DND-41 (cell line): ENCODE measurements at regions not wholly inside any gene's neighbourhood (a gene's known extent, or its start where the extent isn't known, plus 50 kb on each side); places are given as distances from the start of the nearest gene placed in this dataset.

ENCODE experiments used
- ATAC-seq: fragments of 200-7000 bp; cut with Tn5 transposase; 3 replicates; pipeline ENCODE4 v1.9.1; 2021; ENCODE audit warnings: low read depth; ENCODE audit not compliant: insufficient read depth
- DNase-seq: peaks from one replicate; pipeline ENCODE4 v3.0.0-alpha.2; 2020
- H2AFZ ChIP-seq: 2 replicates; pipeline ENCODE4 v1.6.0; 2012; ENCODE audit warnings: low read depth, low read length
- H3K27ac ChIP-seq: 2 replicates; pipeline ENCODE4 v1.5.1; 2012; ENCODE audit warnings: low read length, inconsistent platforms
- H3K27me3 ChIP-seq: fragments of 200-600 bp; sonication (generic); 2 replicates; pipeline ENCODE4 v1.6.0; 2012; ENCODE audit warnings: low read length, mild to moderate bottlenecking, inconsistent platforms; ENCODE audit not compliant: insufficient read depth, poor library complexity
- H3K36me3 ChIP-seq: 2 replicates; pipeline ENCODE4 v1.5.1; 2012; ENCODE audit warnings: low read length, inconsistent platforms; ENCODE audit not compliant: insufficient read depth
- H3K4me1 ChIP-seq: 2 replicates; pipeline ENCODE4 v1.5.1; 2012; ENCODE audit warnings: mild to moderate bottlenecking, low read length; ENCODE audit not compliant: insufficient read depth
- H3K4me2 ChIP-seq: 2 replicates; pipeline ENCODE4 v1.6.0; 2012; ENCODE audit warnings: mild to moderate bottlenecking, moderate library complexity, low read length, inconsistent platforms; ENCODE audit not compliant: insufficient read depth
- H3K4me3 ChIP-seq, 2 experiments: fragments of 200-600 bp in 1 of 2; shearing (Covaris generic) in 1 of 2; 2 replicates each; pipeline ENCODE4 v1.5.1; 2012 to 2016; ENCODE audit warnings: inconsistent platforms in 2 of 2, low read length in 2 of 2, mild to moderate bottlenecking in 2 of 2, low read depth in 1 of 2, moderate library complexity in 1 of 2
- H3K79me2 ChIP-seq: 2 replicates; pipeline ENCODE4 v1.6.0; 2012; ENCODE audit warnings: low read length, inconsistent platforms; ENCODE audit not compliant: insufficient read depth
- H3K9ac ChIP-seq: 2 replicates; pipeline ENCODE4 v1.6.0; 2012; ENCODE audit warnings: low read depth, mild to moderate bottlenecking, inconsistent platforms, low read length, moderate library complexity
- H3K9me3 ChIP-seq: 2 replicates; pipeline ENCODE4 v1.5.1; 2012; ENCODE audit warnings: low read length, moderate library complexity, mild to moderate bottlenecking, inconsistent platforms; ENCODE audit not compliant: insufficient read depth, severe bottlenecking
- H4K20me1 ChIP-seq: 2 replicates; pipeline ENCODE4 v1.6.0; 2012; ENCODE audit warnings: low read length; ENCODE audit not compliant: insufficient read depth
- EZH2 ChIP-seq: IDR thresholded peaks from 3 replicates; pipeline ENCODE4 v1.6.1; 2012; ENCODE audit warnings: borderline replicate concordance, low read depth, mild to moderate bottlenecking, moderate library complexity, low read length, inconsistent platforms; ENCODE audit not compliant: severe bottlenecking
- TF ChIP-seq, protein P1 (sequence below): IDR thresholded peaks from 2 replicates; pipeline ENCODE4 v1.5.1; 2012; ENCODE audit warnings: borderline replicate concordance, low read length, moderate library complexity, mild to moderate bottlenecking; ENCODE audit not compliant: poor library complexity, severe bottlenecking; ENCODE audit errors: extremely low read depth

DNA sequence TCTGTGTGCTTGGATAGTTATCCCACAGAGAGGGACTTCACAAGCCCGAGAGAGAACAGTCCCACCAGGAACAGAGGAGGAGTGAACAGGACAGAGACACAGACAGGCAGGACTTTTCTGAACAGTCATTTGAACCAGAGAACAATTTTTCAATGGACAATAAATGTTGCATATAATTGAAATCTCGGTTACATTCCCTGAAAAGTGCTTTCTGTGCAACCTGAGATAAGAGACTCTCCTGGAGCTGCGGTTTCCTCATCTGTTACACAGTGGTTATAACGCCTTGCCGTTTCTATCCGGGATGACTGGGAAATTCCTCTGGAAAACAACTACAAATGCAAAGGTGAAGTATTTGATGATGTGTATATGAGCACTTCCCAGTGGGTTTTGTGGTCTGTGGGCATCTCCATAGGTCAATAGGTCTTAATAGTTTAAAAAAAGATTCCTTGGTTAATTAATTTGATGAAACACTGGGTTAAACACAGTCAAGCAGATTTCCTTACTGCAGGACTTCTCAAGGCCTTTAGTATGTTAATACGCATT is 87.2 kb upstream of the HPCAL1 start:
- DNase-seq (no peak), ATAC-seq (0 out of 3 replicates have a peak, but pooled peaks have one; percentile 8)
- Histone ChIP-seq H3K4me3 (no peak overlapping the region), H3K27me3 (no peaks in the 10 kb centered on the region), H3K27ac (no peak overlapping the region), H2AFZ (no peak overlapping the region), H3K4me1 (no peaks in the 10 kb centered on the region), H3K9ac (no peak overlapping the region), H3K79me2 (no peaks in the 10 kb centered on the region), H3K36me3 (peaks cover 8% of the 10 kb centered on the region), H3K4me2 (no peak overlapping the region), H4K20me1 (no peaks in the 10 kb centered on the region; the same call in 1 of the 2 replicates), H3K9me3 (no peaks in the 10 kb centered on the region)
- TF ChIP-seq EZH2 = no peak
- TF ChIP-seq, protein P1, sequence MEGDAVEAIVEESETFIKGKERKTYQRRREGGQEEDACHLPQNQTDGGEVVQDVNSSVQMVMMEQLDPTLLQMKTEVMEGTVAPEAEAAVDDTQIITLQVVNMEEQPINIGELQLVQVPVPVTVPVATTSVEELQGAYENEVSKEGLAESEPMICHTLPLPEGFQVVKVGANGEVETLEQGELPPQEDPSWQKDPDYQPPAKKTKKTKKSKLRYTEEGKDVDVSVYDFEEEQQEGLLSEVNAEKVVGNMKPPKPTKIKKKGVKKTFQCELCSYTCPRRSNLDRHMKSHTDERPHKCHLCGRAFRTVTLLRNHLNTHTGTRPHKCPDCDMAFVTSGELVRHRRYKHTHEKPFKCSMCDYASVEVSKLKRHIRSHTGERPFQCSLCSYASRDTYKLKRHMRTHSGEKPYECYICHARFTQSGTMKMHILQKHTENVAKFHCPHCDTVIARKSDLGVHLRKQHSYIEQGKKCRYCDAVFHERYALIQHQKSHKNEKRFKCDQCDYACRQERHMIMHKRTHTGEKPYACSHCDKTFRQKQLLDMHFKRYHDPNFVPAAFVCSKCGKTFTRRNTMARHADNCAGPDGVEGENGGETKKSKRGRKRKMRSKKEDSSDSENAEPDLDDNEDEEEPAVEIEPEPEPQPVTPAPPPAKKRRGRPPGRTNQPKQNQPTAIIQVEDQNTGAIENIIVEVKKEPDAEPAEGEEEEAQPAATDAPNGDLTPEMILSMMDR = no peak

DNA sequence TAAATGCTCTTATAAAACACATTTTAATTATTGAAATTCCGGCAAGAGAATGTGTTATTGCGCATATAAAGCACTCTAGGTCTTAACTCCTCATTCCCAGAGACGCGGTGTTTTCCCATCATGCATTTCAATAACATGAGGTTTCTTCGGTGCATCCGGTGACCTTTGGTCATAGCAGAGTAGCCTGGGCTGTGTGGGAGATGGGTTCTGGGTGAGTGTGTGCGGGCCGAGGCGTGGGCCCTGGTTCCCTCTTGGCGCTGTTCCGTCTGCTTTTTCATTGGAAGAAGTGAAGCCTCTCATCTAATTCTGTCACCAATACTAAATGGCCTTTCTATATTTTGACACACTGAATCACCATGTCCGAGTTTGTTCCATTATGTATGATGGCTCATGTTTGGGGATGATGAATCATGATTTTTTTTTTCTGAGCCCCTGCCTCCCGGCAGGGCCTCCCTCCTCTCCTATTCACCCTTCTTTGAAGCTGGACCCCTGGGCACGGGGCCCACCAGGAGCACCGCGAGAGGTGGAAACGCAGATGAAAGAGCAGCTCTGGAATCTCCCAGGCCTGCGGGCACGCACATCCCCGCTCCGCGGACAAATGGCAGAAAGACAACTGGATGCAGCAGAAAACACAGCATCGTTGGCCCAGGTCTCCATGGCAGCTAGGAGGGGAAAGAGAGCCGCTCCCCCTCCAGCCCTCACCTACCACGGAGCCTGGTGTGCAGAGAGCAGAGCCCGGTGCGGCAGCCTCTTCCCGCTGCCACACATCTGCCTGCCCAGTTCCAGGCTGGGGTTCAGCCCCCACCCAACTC is 85.8 kb upstream of the HPCAL1 start:
- Histone ChIP-seq H3K9ac (no peak overlapping the region), H3K27me3 (no peaks in the 10 kb centered on the region), H3K4me3 (no peak overlapping the region), H2AFZ (no peak overlapping the region), H3K4me1 (no peaks in the 10 kb centered on the region), H3K9me3 (no peaks in the 10 kb centered on the region), H3K27ac (no peak overlapping the region), H3K79me2 (no peaks in the 10 kb centered on the region), H3K4me2 (no peak overlapping the region), H4K20me1 (no peaks in the 10 kb centered on the region; the same call in 1 of the 2 replicates), H3K36me3 (no peaks in the 10 kb centered on the region)
- no peak for DNase-seq
- TF ChIP-seq EZH2 = no peak
- ATAC-seq = peak; percentile 8; the same call in 1 of the 3 replicates

DNA sequence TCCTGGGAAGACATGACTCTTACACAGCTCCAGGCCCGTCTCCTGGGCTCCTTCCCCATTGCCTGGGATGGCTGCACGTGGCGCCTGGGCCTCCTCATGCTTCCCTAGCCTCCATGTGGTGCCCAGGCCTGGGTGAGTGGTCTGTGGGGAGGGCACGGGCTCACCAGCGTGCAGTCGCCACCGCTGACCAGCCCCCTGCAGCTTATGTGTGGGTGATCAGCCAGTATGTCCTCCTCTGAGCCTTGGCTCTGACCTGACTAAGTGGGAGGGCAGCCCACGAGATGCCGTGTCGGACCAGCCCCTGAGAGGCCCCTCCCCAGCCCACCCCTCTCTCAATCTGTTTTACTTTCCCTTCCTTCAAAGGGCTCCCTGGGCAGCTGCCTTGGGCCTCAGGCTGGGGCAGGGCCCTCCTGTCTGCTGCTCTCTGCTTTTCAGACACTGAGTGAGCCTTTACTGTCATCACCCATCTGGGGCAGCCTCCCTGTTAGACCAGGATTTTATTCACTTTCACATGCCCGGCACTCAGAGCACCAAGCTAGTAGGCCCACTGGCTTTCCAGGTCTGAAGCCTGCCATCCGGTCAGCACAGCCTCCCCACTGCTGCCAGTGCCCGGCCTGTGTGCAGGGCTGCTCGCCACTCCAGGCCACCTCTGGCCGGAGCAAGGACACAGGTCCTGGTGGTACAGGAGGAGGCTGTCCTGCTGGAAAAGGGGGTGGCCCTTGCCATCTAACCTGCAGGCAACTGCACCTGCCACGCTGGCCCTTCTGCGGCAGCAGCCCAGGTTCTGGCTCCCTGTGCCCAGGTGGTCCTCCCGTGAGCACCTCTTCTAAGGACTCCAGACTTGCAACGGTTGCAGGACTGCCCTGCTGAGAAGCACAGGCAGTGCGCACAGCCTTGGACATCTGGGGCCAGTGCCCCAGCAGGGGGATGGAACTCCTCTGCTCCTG is 84.9 kb upstream of the HPCAL1 start:
- no peaks in the 10 kb centered on the region for H3K36me3 ChIP-seq
- no peak overlapping the region for H3K9ac ChIP-seq
- ATAC-seq (peak; percentile 8; the same call in 1 of the 3 replicates), DNase-seq (no peak)
- no peaks in the 10 kb centered on the region; the same call in 1 of the 2 replicates for H4K20me1 ChIP-seq
- no peak overlapping the region for H3K4me3 ChIP-seq
- no peaks in the 10 kb centered on the region for H3K4me1 ChIP-seq
- H3K9me3 ChIP-seq = no peaks in the 10 kb centered on the region
- no peaks in the 10 kb centered on the region for H3K79me2 ChIP-seq
- no peak overlapping the region for H2AFZ ChIP-seq
- no peaks in the 10 kb centered on the region for H3K27me3 ChIP-seq
- no peak overlapping the region for H3K4me2 ChIP-seq
- H3K27ac ChIP-seq = no peak overlapping the region
- TF ChIP-seq, protein P1 = no peak
